ENCODE measurements at regions not wholly inside any gene's neighbourhood (a gene's known extent, or its start where the extent isn't known, plus 50 kb on each side); places are given as distances from the start of the nearest gene placed in this dataset.

GRCh38 chr2:65799141-65799854 is 366.9 kb upstream of the SPRED2 start:
- ChIA-PET CTCF (no interaction called here), POLR2A (no interaction called here)
- no peak for DNase-seq (ENCODE audit: extremely low spot score)
- TF ChIP-seq CTCF (IDR thresholded peaks at IDR 0.05; ENCODE audit: control extremely low read depth, extremely low read depth, low read depth, missing control alignments), result no peak

- CTCF ChIA-PET, result no interaction called here
- POLR2A ChIA-PET, result no interaction called here
- TF ChIP-seq CTCF (IDR thresholded peaks at IDR 0.05; ENCODE audit: control extremely low read depth, extremely low read depth, low read depth, missing control alignments), result no peak
- DNase-seq (ENCODE audit: extremely low spot score), result no peak
Observed at GRCh38 chr2:65798641-65799040, 366.2 kb upstream of the SPRED2 start.

- CTCF ChIA-PET, result no interaction called here
- DNase-seq (ENCODE audit: extremely low spot score), result no peak
- TF ChIP-seq CTCF (IDR thresholded peaks at IDR 0.05; ENCODE audit: control extremely low read depth, extremely low read depth, low read depth, missing control alignments), result no peak
- POLR2A ChIA-PET, result interaction anchor here (0.6 kb wide), 1 partner anchor 175 kb away, joined by 4 read pairs; no protein-coding TSS in a partner anchor
Observed at GRCh38 chr2:65794994-65795393, 362.6 kb upstream of the SPRED2 start.

- TF ChIP-seq CTCF (IDR thresholded peaks at IDR 0.05; ENCODE audit: control extremely low read depth, extremely low read depth, low read depth, missing control alignments), result no peak
- ChIA-PET POLR2A (no interaction called here), CTCF (no interaction called here)
- no peak for DNase-seq (ENCODE audit: extremely low spot score)
Observed at GRCh38 chr2:65791404-65791975, 359.1 kb upstream of the SPRED2 start.

GRCh38 chr2:65790676-65790935 is 358.2 kb upstream of the SPRED2 start:
- CTCF ChIA-PET, result no interaction called here
- POLR2A ChIA-PET, result no interaction called here
- TF ChIP-seq CTCF (IDR thresholded peaks at IDR 0.05; ENCODE audit: control extremely low read depth, extremely low read depth, low read depth, missing control alignments), result no peak
- no peak for DNase-seq (ENCODE audit: extremely low spot score)

GRCh38 chr2:65789923-65790675 is 357.7 kb upstream of the SPRED2 start:
- ChIA-PET POLR2A (no interaction called here), CTCF (no interaction called here)
- TF ChIP-seq CTCF (IDR thresholded peaks at IDR 0.05; ENCODE audit: control extremely low read depth, extremely low read depth, low read depth, missing control alignments), result no peak

More at GRCh38 chr2:65789923-65790675, 357.7 kb upstream of the SPRED2 start:
- DNase-seq (ENCODE audit: extremely low spot score), result no peak

All from GM10248 (cell line).